HepG2 (cell line): ENCODE measurements at regions not wholly inside any gene's neighbourhood (a gene's known extent, or its start where the extent isn't known, plus 50 kb on each side); places are given as distances from the start of the nearest gene placed in this dataset.

Experiments
- AHDC1 ChIP-seq: sonication (generic); formaldehyde crosslinking; IDR thresholded peaks from 2 replicates; pipeline ENCODE4 v1.5.1; 2020; ENCODE audit warnings: mild to moderate bottlenecking, missing genetic modification reagents, borderline replicate concordance
- FLYWCH1 ChIP-seq: sonication (generic); formaldehyde crosslinking; IDR thresholded peaks from 2 replicates; pipeline ENCODE4 v1.8.1; 2023; ENCODE audit warnings: mild to moderate bottlenecking, missing genetic modification reagents
- JUNB ChIP-seq: sonication (generic); formaldehyde crosslinking; IDR thresholded peaks from 2 replicates; pipeline ENCODE4 v1.8.0; 2022; ENCODE audit warnings: missing genetic modification reagents, mild to moderate bottlenecking, borderline replicate concordance
- KAT2B ChIP-seq: fragments of 150-350 bp; IDR thresholded peaks from 2 replicates; pipeline ENCODE4 v1.6.1; 2014; ENCODE audit warnings: low read depth, low read length, borderline replicate concordance
- MAFK ChIP-seq, 2 experiments: IDR thresholded peaks in 1 of 2; conservative IDR thresholded peaks in 1 of 2; 2 replicates each; pipeline ENCODE4 v1.6.1; 2011; ENCODE audit warnings: improper control_type of control experiment in 2 of 2, low read length in 2 of 2
- ZFX ChIP-seq: sonication (generic); formaldehyde crosslinking; IDR thresholded peaks from 2 replicates; pipeline ENCODE4 v1.4.0; 2020; ENCODE audit warnings: mild to moderate bottlenecking, low read depth, missing genetic modification reagents, moderate library complexity
- ZNF142 ChIP-seq: sonication (generic); formaldehyde crosslinking; IDR thresholded peaks from 2 replicates; pipeline ENCODE4 v1.4.0; 2020; ENCODE audit warnings: missing genetic modification reagents
- ZNF703 ChIP-seq: sonication (generic); formaldehyde crosslinking; IDR thresholded peaks from 2 replicates; pipeline ENCODE4 v1.5.1; 2020; ENCODE audit warnings: missing genetic modification reagents, mild to moderate bottlenecking, moderate library complexity, borderline replicate concordance
- ZNF710 ChIP-seq: sonication (generic); formaldehyde crosslinking; IDR thresholded peaks from 2 replicates; pipeline ENCODE4 v1.5.0; 2020; ENCODE audit warnings: mild to moderate bottlenecking, missing genetic modification reagents, borderline replicate concordance

- TF ChIP-seq ZNF142: no peak
- no peak for TF ChIP-seq JUNB (CRISPR knock-in tag)
- TF ChIP-seq ZNF703: no peak
- no peak for TF ChIP-seq MAFK (conservative IDR thresholded peaks at IDR 0.05 in 1 of 2, IDR thresholded peaks at IDR 0.05 in 1 of 2; ENCODE audit: low read length in 2 of 2)
- TF ChIP-seq KAT2B: no peak
- TF ChIP-seq FLYWCH1 (CRISPR knock-in tag): no peak
- no peak for TF ChIP-seq ZFX (CRISPR knock-in tag)
- no peak for TF ChIP-seq ZNF710 (CRISPR knock-in tag)
- TF ChIP-seq AHDC1: no peak
Measured at GRCh38 chr3:194022816-194023215, 113.1 kb upstream of the HES1 start (continued).
